ENCODE measurements at regions not wholly inside any gene's neighbourhood (a gene's known extent, or its start where the extent isn't known, plus 50 kb on each side); places are given as distances from the start of the nearest gene placed in this dataset.

DNA sequence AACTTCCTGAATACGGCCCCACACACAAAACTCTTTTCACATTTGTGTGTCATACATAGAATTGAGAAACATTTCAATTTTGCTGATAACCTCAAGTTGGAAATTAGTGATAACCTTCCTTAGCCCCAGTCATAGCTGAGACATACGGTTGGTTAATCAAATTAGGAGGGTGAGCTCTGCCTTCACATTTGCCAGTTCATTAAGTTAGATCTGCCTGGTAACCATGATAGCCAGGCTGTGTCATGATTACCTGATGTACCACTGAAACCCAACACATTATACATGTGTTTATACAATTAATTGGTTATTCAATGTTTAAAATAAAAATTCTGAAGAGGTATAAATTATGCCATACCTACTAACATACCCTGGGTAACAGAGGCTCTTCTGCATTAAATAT lies 60.8 kb upstream of the RAB11FIP2 start:
- CTCF ChIA-PET (ENCODE audit: partially characterized antibody) = no interaction called here
- H3K27ac ChIP-seq (ENCODE audit: low read depth, low read length) = no peak overlapping the region
- no peak overlapping the region for H3K4me3 ChIP-seq (ENCODE audit: low read length in 2 of 2)
- intact Hi-C loops (cut with micrococcal nuclease) = no loop called here
- DNase-seq = no peak
- H3K4me1 Mint-ChIP-seq = peaks cover 0 to 8% (median 2%) of the 10 kb centered on the region in 4 donors
- no peaks in the 10 kb centered on the region for H3K36me3 ChIP-seq (ENCODE audit: insufficient read depth, low read length)
- POLR2A ChIA-PET (ENCODE audit: partially characterized antibody) = no interaction called here
- H3K27ac Mint-ChIP-seq = no peak overlapping the region
- no peaks in the 10 kb centered on the region for H3K9me3 ChIP-seq (ENCODE audit: control insufficient read depth in 1 of 2, low read length in 2 of 2)
- H3K36me3 Mint-ChIP-seq = no peaks in the 10 kb centered on the region
- H3K4me3 Mint-ChIP-seq = no peak overlapping the region
- no peaks in the 10 kb centered on the region for H3K4me1 ChIP-seq (ENCODE audit: insufficient read depth, low read length)
- H3K9me3 Mint-ChIP-seq = no peaks in the 10 kb centered on the region
- H3K27me3 Mint-ChIP-seq = peaks cover 2 to 8% of the 10 kb centered on the region in 2 donors
- H3K27me3 ChIP-seq (ENCODE audit: insufficient read depth, low read length) = no peaks in the 10 kb centered on the region

GRCh38 chr10:118107040-118107439 lies 60.3 kb upstream of the RAB11FIP2 start:
- peaks cover 2 to 8% of the 10 kb centered on the region in 2 donors for H3K27me3 Mint-ChIP-seq
- H3K4me3 Mint-ChIP-seq = no peak overlapping the region
- CTCF ChIA-PET (ENCODE audit: partially characterized antibody) = interaction anchor here (1.3 to 1.6 kb wide), 2 partner anchors 569 to 611 kb away, joined by 4 to 8 read pairs; no protein-coding TSS in a partner anchor

DNA sequence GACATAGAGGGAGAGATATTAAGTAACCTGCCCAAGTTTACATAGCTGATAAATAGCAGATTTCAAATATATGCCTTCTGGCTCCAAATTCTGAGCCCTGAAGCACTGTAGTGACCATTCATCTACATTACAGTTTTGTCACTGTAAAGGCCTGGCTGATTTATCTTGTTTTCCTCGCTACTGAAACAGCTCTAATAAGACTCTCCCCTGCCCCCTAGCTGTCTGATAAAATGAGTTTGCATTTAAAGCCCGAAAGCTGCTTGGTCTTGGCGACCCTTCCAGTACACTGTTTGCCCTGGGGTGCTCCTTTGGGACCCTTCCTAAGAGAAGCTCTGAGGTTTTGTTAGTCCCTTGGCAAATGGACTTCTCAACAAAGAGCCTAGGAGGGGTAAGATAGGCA lies 59.7 kb upstream of the RAB11FIP2 start:
- Mint-ChIP-seq H3K9me3 (no peaks in the 10 kb centered on the region), H3K4me1 (peaks cover 0 to 8% (median 2%) of the 10 kb centered on the region in 4 donors), H3K27ac (no peak overlapping the region), H3K4me3 (no peak overlapping the region), H3K36me3 (no peaks in the 10 kb centered on the region), H3K27me3 (peaks cover 4 to 8% of the 10 kb centered on the region in 2 donors)
- POLR2A ChIA-PET (ENCODE audit: partially characterized antibody) = no interaction called here
- no peak overlapping the region for H3K27ac ChIP-seq (ENCODE audit: low read depth, low read length)
- H3K27me3 ChIP-seq (ENCODE audit: insufficient read depth, low read length) = no peaks in the 10 kb centered on the region
- H3K36me3 ChIP-seq (ENCODE audit: insufficient read depth, low read length) = no peaks in the 10 kb centered on the region
- no peak overlapping the region for H3K4me3 ChIP-seq (ENCODE audit: low read length in 2 of 2)
- no peaks in the 10 kb centered on the region for H3K4me1 ChIP-seq (ENCODE audit: insufficient read depth, low read length)
- CTCF ChIA-PET (ENCODE audit: partially characterized antibody) = interaction anchor here (1.0 to 1.6 kb wide), 4 partner anchors 18 to 610 kb away, joined by 3 to 8 read pairs (median 4); no protein-coding TSS in a partner anchor
- DNase-seq = peak in 1 of 5 donors; percentile 6
- intact Hi-C loops (cut with micrococcal nuclease) = no loop called here
- no peaks in the 10 kb centered on the region for H3K9me3 ChIP-seq (ENCODE audit: control insufficient read depth in 1 of 2, low read length in 2 of 2)

More at GRCh38 chr10:118107040-118107439, 60.3 kb upstream of the RAB11FIP2 start:
- peaks cover 0 to 8% (median 2%) of the 10 kb centered on the region in 4 donors for H3K4me1 Mint-ChIP-seq
- H3K36me3 Mint-ChIP-seq = no peaks in the 10 kb centered on the region
- no peak overlapping the region for H3K27ac ChIP-seq (ENCODE audit: low read depth, low read length)
- no peak overlapping the region for H3K27ac Mint-ChIP-seq
- H3K9me3 Mint-ChIP-seq = no peaks in the 10 kb centered on the region
- no peaks in the 10 kb centered on the region for H3K27me3 ChIP-seq (ENCODE audit: insufficient read depth, low read length)
- no peak overlapping the region for H3K4me3 ChIP-seq (ENCODE audit: low read length in 2 of 2)
- H3K36me3 ChIP-seq (ENCODE audit: insufficient read depth, low read length) = no peaks in the 10 kb centered on the region
- H3K4me1 ChIP-seq (ENCODE audit: insufficient read depth, low read length) = no peaks in the 10 kb centered on the region
- H3K9me3 ChIP-seq (ENCODE audit: control insufficient read depth in 1 of 2, low read length in 2 of 2) = no peaks in the 10 kb centered on the region
- POLR2A ChIA-PET (ENCODE audit: partially characterized antibody) = no interaction called here
- no peak for DNase-seq
- intact Hi-C loops (cut with micrococcal nuclease) = no loop called here

DNA sequence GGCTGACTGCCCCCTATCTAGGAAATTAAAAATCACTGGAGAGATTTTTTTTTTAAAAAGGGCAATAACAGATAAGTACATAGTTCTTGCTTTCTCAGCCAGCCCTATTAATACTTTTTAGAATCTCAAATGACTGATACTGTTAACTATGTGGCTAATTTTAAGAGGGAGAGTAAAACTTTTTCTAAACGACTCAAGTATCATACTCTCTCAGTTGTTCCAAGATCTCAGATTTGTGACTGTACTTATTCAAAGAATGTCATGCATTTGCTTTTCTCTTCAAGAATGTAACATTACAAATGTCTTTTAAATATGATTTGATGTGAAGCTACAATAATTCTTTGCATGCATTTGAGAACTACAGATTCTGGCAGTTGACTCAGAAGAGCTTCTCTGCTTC lies 55.4 kb upstream of the RAB11FIP2 start:
- H3K27ac Mint-ChIP-seq = no peak overlapping the region
- ChIA-PET CTCF (ENCODE audit: partially characterized antibody) (no interaction called here), POLR2A (ENCODE audit: partially characterized antibody) (no interaction called here)
- Histone ChIP-seq H3K36me3 (ENCODE audit: insufficient read depth, low read length) (no peaks in the 10 kb centered on the region), H3K9me3 (ENCODE audit: control insufficient read depth in 1 of 2, low read length in 2 of 2) (no peaks in the 10 kb centered on the region), H3K4me3 (ENCODE audit: low read length in 2 of 2) (no peak overlapping the region), H3K27ac (ENCODE audit: low read depth, low read length) (no peak overlapping the region), H3K27me3 (ENCODE audit: insufficient read depth, low read length) (no peaks in the 10 kb centered on the region), H3K4me1 (ENCODE audit: insufficient read depth, low read length) (no peaks in the 10 kb centered on the region)
- H3K27me3 Mint-ChIP-seq = peaks cover 2 to 7% of the 10 kb centered on the region in 2 donors
- intact Hi-C loops (cut with micrococcal nuclease) = no loop called here
- H3K4me1 Mint-ChIP-seq = peaks cover 0 to 4% (median 0%) of the 10 kb centered on the region in 4 donors
- H3K4me3 Mint-ChIP-seq = no peak overlapping the region
- no peak for DNase-seq
- no peaks in the 10 kb centered on the region for H3K36me3 Mint-ChIP-seq
- no peaks in the 10 kb centered on the region for H3K9me3 Mint-ChIP-seq

GRCh38 chr10:118101501-118101900 lies 54.8 kb upstream of the RAB11FIP2 start:
- Mint-ChIP-seq H3K27ac (no peak overlapping the region), H3K4me1 (no peaks in the 10 kb centered on the region), H3K27me3 (peaks cover 4 to 7% of the 10 kb centered on the region in 2 donors), H3K4me3 (no peak overlapping the region), H3K9me3 (no peaks in the 10 kb centered on the region), H3K36me3 (no peaks in the 10 kb centered on the region)
- DNase-seq = no peak
- H3K27ac ChIP-seq (ENCODE audit: low read depth, low read length) = no peak overlapping the region
- no peaks in the 10 kb centered on the region for H3K4me1 ChIP-seq (ENCODE audit: insufficient read depth, low read length)
- H3K4me3 ChIP-seq (ENCODE audit: low read length in 2 of 2) = no peak overlapping the region
- H3K36me3 ChIP-seq (ENCODE audit: insufficient read depth, low read length) = no peaks in the 10 kb centered on the region
- ChIA-PET CTCF (ENCODE audit: partially characterized antibody) (no interaction called here), POLR2A (ENCODE audit: partially characterized antibody) (no interaction called here)
- intact Hi-C loops (cut with micrococcal nuclease) = no loop called here
- H3K27me3 ChIP-seq (ENCODE audit: insufficient read depth, low read length) = no peaks in the 10 kb centered on the region
- H3K9me3 ChIP-seq (ENCODE audit: control insufficient read depth in 1 of 2, low read length in 2 of 2) = no peaks in the 10 kb centered on the region
